DND-41 (cell line): ENCODE measurements at regions not wholly inside any gene's neighbourhood (a gene's known extent, or its start where the extent isn't known, plus 50 kb on each side); places are given as distances from the start of the nearest gene placed in this dataset.

ENCODE experiments used
- ATAC-seq: fragments of 200-7000 bp; cut with Tn5 transposase; 3 replicates; pipeline ENCODE4 v1.9.1; 2021; ENCODE audit warnings: low read depth; ENCODE audit not compliant: insufficient read depth
- DNase-seq: peaks from one replicate; pipeline ENCODE4 v3.0.0-alpha.2; 2020
- H2AFZ ChIP-seq: 2 replicates; pipeline ENCODE4 v1.6.0; 2012; ENCODE audit warnings: low read depth, low read length
- H3K27ac ChIP-seq: 2 replicates; pipeline ENCODE4 v1.5.1; 2012; ENCODE audit warnings: low read length, inconsistent platforms
- H3K27me3 ChIP-seq: fragments of 200-600 bp; sonication (generic); 2 replicates; pipeline ENCODE4 v1.6.0; 2012; ENCODE audit warnings: low read length, mild to moderate bottlenecking, inconsistent platforms; ENCODE audit not compliant: insufficient read depth, poor library complexity
- H3K36me3 ChIP-seq: 2 replicates; pipeline ENCODE4 v1.5.1; 2012; ENCODE audit warnings: low read length, inconsistent platforms; ENCODE audit not compliant: insufficient read depth
- H3K4me1 ChIP-seq: 2 replicates; pipeline ENCODE4 v1.5.1; 2012; ENCODE audit warnings: mild to moderate bottlenecking, low read length; ENCODE audit not compliant: insufficient read depth
- H3K4me2 ChIP-seq: 2 replicates; pipeline ENCODE4 v1.6.0; 2012; ENCODE audit warnings: mild to moderate bottlenecking, moderate library complexity, low read length, inconsistent platforms; ENCODE audit not compliant: insufficient read depth
- H3K4me3 ChIP-seq, 2 experiments: fragments of 200-600 bp in 1 of 2; shearing (Covaris generic) in 1 of 2; 2 replicates each; pipeline ENCODE4 v1.5.1; 2012 to 2016; ENCODE audit warnings: inconsistent platforms in 2 of 2, low read length in 2 of 2, mild to moderate bottlenecking in 2 of 2, low read depth in 1 of 2, moderate library complexity in 1 of 2
- H3K79me2 ChIP-seq: 2 replicates; pipeline ENCODE4 v1.6.0; 2012; ENCODE audit warnings: low read length, inconsistent platforms; ENCODE audit not compliant: insufficient read depth
- H3K9ac ChIP-seq: 2 replicates; pipeline ENCODE4 v1.6.0; 2012; ENCODE audit warnings: low read depth, mild to moderate bottlenecking, inconsistent platforms, low read length, moderate library complexity
- H3K9me3 ChIP-seq: 2 replicates; pipeline ENCODE4 v1.5.1; 2012; ENCODE audit warnings: low read length, moderate library complexity, mild to moderate bottlenecking, inconsistent platforms; ENCODE audit not compliant: insufficient read depth, severe bottlenecking
- H4K20me1 ChIP-seq: 2 replicates; pipeline ENCODE4 v1.6.0; 2012; ENCODE audit warnings: low read length; ENCODE audit not compliant: insufficient read depth
- CTCF ChIP-seq: IDR thresholded peaks from 2 replicates; pipeline ENCODE4 v1.5.1; 2012; ENCODE audit warnings: borderline replicate concordance, low read length, moderate library complexity, mild to moderate bottlenecking; ENCODE audit not compliant: poor library complexity, severe bottlenecking; ENCODE audit errors: extremely low read depth
- EZH2 ChIP-seq: IDR thresholded peaks from 3 replicates; pipeline ENCODE4 v1.6.1; 2012; ENCODE audit warnings: borderline replicate concordance, low read depth, mild to moderate bottlenecking, moderate library complexity, low read length, inconsistent platforms; ENCODE audit not compliant: severe bottlenecking

- no peaks in the 10 kb centered on the region for H3K9me3 ChIP-seq
- no peak overlapping the region for H2AFZ ChIP-seq
- DNase-seq = no peak
- H3K9ac ChIP-seq = no peak overlapping the region
- H3K4me1 ChIP-seq = no peaks in the 10 kb centered on the region
- H3K27me3 ChIP-seq = no peaks in the 10 kb centered on the region
- TF ChIP-seq CTCF = no peak
- TF ChIP-seq EZH2 = no peak
- H3K4me3 ChIP-seq = no peak overlapping the region
- no peaks in the 10 kb centered on the region for H3K79me2 ChIP-seq
- no peak overlapping the region for H3K27ac ChIP-seq
- no peak for ATAC-seq
- no peaks in the 10 kb centered on the region for H3K36me3 ChIP-seq
- H4K20me1 ChIP-seq = no peaks in the 10 kb centered on the region
- no peak overlapping the region for H3K4me2 ChIP-seq
These were observed 964.2 kb upstream of the ADGRL2 start for GRCh38 chr1:80836505-80836904.

- no peak overlapping the region for H3K9ac ChIP-seq
- H3K27me3 ChIP-seq = no peaks in the 10 kb centered on the region
- TF ChIP-seq EZH2 = no peak
- no peak for TF ChIP-seq CTCF
- H3K27ac ChIP-seq = no peak overlapping the region
- no peak overlapping the region for H3K4me2 ChIP-seq
- no peaks in the 10 kb centered on the region for H3K4me1 ChIP-seq
- no peaks in the 10 kb centered on the region for H4K20me1 ChIP-seq
- no peaks in the 10 kb centered on the region for H3K9me3 ChIP-seq
- no peak overlapping the region for H3K4me3 ChIP-seq
- no peaks in the 10 kb centered on the region for H3K36me3 ChIP-seq
- H3K79me2 ChIP-seq = no peaks in the 10 kb centered on the region
- DNase-seq (no peak), ATAC-seq (no peak)
- H2AFZ ChIP-seq = no peak overlapping the region
These were observed 973.1 kb upstream of the ADGRL2 start for GRCh38 chr1:80827666-80828065.

GRCh38 chr1:80825067-80825466 lies 975.7 kb upstream of the ADGRL2 start:
- DNase-seq = no peak
- ATAC-seq = no peak
- no peak overlapping the region for H2AFZ ChIP-seq

More at GRCh38 chr1:80825067-80825466, 975.7 kb upstream of the ADGRL2 start:
- Histone ChIP-seq H4K20me1 (no peaks in the 10 kb centered on the region), H3K9ac (no peak overlapping the region), H3K36me3 (no peaks in the 10 kb centered on the region), H3K27ac (no peak overlapping the region), H3K9me3 (no peaks in the 10 kb centered on the region), H3K27me3 (no peaks in the 10 kb centered on the region), H3K79me2 (no peaks in the 10 kb centered on the region), H3K4me1 (no peaks in the 10 kb centered on the region), H3K4me3 (no peak overlapping the region), H3K4me2 (no peak overlapping the region)
- TF ChIP-seq CTCF (no peak), EZH2 (no peak)
